HG03469 (cell line): ENCODE measurements at regions not wholly inside any gene's neighbourhood (a gene's known extent, or its start where the extent isn't known, plus 50 kb on each side); places are given as distances from the start of the nearest gene placed in this dataset.
"Not testable (repeated sequence)": the region's sequence is repeated elsewhere in the genome, so short reads cannot be mapped to it uniquely, and the experiment has no call there.

Source experiments
- ATAC-seq: cut with Tn5 transposase; IDR thresholded peaks from one replicate; pipeline ENCODE4 v1.9.1; 2021; ENCODE audit warnings: mild to moderate bottlenecking, moderate library complexity, moderate number of reproducible peaks; ENCODE audit not compliant: unreplicated experiment

DNA sequence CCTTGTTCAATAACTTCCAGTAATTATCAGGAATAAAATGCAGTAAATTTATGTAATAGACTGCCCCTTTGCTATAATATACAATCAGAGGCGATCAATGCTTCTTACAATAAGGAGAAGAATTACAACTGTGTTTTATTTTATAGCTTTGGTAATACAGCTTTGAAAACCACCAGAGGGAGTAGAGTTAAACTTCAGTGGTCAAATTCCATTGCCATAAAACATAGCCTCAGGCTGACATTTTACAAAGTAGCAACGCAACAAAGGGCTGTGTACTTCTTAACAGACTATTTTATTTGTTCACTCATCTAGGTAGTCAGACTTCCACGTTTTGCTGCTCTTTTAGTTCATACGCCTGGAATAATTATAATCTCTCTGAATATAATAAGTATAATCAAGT is 58.5 kb downstream of the TEX13C start:
- no peak for ATAC-seq

DNA sequence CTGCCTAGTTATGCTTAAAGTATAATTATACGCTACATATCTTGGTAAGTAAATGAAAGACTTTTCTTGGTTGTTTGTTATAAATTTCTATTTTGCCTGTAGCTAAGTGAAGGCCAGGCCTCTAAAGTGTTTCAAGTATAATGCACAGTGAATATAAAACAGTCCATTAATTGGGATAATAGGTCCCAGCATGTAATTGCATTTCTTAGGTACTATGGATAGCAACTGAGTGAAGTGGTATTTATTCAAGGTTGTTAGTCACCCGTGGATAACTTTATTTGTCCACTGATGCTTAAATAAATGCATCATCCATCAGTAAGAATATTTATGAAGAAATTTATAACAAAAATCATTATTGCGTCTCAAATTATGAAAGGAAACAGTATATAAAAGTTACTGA is 59.1 kb downstream of the TEX13C start:
- no peak for ATAC-seq

DNA sequence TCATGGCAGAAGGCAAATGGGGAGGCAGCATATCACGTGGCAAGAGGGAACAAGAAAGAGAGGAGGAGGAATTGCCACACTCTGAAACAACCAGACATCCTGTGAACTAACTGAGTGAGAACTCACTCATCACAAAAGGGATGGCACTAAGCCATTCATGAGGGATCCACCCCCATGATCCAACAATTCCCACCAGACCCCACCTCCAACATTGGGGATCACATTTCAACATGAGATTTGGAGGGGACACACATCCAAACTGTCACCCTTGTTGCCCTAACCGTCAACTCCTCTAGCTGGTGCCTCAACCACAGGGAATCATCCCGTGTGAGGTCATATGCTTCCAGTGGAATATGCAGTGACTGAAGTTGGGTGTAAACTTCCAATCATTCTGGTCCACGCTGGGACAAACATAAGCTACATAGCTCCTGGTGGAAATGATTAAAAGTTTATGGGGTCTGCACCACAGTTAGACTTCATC is 62.5 kb downstream of the TEX13C start:
- ATAC-seq, result no peak

DNA sequence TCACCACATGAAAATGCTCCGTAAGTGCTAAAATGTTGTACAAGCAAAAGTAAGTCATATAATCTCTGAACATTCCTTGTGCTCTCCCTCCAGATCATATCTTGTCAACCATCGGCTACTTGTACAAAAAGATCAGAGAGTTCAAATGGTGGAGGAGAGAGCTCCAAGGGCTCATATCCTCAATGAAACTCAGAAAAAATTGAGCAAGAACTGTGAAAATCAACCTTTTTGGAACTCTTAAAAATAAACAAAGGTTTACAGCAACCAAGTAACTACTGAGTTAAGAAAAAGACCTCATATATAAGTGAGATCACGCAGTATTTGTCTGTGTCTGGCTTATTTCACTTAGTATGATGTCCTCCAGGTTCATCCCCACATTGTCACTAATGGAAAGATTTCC is 63.2 kb downstream of the TEX13C start:
- no peak for ATAC-seq

DNA sequence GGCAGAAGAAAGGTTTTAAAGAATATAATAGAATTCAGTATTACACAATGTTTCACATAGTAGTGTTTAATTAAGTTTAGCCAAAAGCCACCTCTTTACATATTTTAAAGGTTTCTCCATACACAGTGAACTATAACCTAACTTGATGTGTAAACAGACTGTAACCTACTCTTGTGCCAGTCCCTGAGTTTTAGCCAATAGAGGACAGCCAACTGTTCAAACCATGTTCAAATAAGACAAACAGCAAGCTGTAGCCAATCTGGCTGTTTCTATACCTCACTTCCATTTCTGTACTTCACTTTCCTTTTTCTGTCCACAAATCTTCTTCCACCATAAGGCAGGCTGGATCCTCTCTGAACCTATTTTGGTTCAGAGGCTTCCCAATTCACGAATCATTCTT is 65.2 kb downstream of the TEX13C start:
- ATAC-seq, result no peak

DNA sequence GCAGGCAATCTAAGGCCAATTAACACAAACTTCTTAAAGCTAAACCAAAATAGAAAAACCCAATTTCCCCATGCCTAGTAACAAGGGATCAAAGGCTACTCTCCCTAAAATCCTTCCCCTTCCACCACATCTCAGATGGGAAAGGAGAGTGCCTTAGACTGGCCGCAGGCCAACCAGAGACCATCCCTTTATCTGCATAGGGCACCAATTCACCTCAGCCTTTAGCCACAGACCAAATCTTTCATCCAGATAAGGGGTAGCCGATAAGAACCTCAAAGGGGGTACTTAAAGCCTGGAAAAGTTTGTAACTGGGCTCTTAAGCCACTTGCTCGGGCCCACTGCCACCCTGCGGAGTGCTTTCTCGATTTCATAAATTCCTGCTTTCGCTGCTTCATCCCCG is 68.3 kb downstream of the TEX13C start:
- ATAC-seq, result no peak

DNA sequence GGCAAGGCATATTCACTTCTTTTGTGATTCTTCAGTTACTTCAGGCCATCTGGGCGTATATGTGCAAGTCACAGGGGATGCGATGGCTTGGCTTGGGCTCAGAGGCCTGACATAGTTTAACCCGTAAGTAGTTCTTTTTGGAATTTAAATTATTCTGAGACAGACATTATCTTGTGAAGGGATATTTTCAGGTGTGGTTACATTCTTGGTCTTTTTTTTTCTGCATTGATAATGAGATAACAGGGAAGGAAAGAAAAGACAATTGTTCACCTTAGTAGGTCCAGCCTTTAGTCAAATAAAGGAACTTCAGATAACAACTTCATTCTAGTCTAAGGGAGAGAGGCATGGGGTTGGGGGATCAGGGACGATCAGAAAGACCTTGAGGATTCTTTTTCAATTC is 74.8 kb downstream of the TEX13C start:
- ATAC-seq, result no peak

DNA sequence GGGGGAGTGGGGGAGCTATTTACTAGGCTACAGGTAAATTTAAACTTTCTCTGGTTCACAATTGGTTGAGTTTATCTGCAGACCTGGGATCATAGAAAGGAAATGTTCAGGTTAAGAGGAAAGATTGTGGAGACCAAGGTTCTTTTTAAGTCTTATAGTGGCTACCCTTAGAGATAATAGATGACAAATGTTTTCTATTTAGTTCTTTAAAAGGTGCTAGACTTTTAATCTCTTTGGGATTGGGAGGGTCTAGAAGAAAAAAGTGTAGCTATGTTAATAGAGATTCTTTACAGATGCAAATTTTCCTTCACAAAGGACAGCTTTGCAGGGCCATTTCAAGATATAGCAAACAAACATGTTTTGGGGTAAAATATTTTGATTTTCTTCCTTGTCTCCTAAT is 76.0 kb downstream of the TEX13C start:
- ATAC-seq, result no peak

DNA sequence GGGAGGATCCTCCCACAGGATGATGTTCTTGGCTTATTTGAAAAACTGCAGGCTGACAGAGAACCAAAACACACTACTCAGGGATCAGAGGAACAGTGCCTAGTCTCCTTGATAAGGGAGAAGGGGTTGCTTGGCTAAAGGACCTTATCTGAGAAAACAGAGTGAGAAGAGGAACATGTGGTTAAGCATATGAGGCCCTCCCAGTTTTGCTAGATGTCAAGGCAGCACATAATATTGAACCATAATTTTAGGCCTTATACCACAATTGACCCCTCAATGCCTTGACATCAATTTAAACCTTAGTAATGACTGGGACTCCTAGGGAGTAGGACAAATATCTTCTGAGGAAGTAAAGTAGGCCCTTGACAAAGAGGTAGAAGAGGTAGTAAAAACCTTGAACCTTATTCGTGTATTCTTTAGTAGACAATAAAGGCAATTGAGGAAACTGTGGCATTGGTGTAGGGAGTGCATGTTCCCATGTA is 79.3 kb downstream of the TEX13C start:
- ATAC-seq, result no peak

DNA sequence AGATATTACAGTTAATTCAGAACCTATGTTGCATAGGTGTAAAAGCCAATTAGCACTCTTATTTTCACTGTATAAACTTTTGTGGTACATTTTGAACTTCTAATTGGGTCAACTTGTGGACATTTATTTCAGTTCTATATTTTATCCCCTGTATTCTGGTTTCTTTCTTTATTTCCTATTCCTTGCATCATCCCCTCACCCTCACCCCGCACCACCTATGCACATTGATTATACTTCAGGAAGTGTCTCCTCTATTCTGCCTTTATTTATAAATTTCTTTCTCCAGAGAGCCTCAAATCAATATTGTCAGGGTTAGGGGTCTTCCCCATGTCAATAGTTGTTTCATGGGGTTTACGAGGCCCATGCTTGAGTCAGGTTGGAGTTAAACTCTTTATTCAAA is 83.1 kb downstream of the TEX13C start:
- ATAC-seq, result no peak

DNA sequence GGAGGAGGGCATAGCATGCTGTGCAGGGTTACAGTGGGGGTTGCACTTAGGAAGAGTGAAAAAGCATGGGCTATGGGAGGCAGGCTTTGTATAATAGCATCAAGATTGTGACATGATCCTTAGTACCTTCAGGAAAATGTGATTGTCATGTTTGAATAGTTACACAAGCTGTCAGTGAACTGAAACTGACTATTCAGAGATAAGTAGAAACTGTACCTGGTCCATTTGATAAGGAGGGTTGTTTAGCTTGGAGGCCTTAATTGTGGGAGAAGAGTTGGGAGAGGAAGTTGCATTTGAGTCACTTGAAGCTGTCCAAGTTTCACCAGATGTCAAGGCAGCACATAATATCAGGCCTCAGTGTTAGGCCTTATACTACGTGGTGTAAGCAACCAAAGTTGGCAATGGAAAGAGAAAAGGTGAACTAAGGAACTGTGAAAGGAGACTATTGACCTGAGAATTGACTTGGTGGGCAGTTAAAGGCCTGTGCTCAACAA is 85.0 kb downstream of the TEX13C start:
- ATAC-seq, result no peak

DNA sequence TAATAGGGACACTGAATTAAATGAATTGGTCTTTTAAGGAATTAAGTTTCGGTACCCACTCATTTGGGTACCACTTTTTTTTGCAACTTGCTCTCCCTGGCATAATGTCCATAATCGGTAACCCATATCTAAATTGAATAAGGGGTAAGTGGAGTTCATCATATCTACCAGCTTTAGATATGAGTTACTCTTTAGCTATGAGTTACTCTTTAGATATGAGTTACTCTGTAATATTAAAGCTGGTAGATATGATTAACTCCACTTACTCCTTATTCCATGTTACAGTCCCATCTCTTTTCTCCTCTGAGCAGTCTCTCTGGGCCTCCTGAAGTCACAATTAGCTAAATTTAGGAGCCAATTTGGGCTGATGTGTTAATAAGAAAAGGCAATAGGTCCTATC is 85.7 kb downstream of the TEX13C start:
- ATAC-seq, result no peak

DNA sequence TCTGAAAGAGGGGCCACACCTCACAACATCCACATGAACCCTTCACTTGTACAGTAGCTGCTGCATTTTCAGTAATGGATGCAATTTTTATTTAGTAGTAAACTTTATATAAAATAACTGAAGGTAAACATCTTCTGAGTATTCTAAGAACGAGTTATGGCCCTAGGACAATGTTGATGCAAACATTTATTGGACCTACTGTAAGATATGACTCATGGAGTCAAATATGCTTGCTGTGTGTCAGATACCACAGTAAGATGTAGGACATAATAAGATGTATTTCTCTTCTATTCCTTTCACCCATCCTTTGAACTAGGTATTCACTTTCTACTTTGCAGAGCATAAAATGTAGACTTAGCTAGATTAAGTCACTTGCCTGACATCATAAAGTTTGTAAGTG is 87.6 kb downstream of the TEX13C start:
- no peak for ATAC-seq

DNA sequence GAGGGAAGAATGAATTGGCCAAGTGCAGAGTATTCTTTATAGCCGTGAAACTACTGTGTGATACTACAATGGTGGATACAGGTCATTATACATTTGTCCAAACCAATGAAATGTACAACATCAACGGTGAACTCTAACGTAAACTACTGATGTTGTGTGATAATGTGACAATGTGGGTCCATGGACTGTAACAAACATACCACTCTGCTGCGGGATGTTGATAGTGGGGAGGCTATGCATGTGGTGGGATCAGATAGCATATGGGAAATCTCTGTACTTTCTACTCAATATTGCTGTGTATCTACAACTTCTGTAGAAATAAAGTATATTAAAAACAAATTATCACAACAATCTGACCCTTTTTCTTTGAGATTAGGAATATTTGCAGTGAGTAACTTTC is 101.1 kb downstream of the TEX13C start:
- ATAC-seq, result no peak

DNA sequence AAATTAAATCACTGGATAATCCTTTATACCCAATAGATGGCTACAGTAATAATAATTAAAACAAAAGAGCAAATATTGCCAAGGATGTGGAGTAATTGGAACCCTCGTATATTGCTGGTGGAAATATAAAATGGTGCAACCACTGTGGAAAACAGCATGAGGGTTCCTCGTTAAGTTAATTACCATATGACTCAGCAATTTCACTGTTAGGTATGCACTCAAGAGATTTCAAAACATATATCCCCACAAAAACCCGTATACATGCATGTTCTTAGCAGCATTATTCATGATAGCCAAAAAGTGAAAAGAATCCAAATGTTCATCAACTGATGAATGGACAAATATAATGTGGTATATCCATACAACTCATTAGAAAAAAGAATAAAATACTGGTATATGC is 103.3 kb downstream of the TEX13C start:
- no peak for ATAC-seq

DNA sequence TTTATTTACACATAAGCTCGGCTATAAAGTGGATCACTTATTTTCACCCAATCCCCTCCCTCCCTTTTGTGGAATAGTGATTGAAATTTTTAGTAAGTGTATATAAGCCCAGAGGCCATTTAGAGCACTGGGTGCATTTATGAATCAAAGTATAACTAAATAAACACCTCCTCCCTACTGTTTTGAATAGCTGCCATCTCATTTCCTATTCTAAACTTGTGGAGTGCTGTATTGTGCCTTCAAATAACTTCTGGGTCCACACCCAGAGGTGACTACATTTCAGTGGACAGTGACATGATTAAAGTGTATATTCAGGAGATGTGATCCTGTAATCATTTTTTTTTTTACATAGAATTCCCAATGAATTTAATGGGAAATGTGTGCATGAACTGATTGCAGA is 104.9 kb downstream of the TEX13C start:
- no peak for ATAC-seq

DNA sequence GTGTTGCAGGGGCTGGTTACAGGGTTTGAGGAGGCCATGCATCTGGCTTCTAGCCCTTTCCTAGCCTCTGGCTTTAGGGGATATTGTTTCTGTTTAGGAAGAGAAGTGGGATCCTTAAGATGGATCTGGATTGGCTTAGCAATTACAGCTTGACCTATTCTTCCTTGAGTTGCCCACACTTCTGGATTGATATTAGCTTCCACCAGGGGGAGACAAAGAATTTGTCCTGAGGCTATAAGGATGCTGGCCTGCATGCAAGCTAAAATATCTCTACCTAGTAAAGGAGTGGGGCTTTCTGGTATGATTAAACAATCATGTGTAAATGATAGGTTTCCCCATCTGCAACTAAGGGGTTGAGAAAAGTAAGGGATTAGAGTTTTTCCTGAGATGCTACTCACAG is 117.2 kb downstream of the TEX13C start:
- no peak for ATAC-seq

DNA sequence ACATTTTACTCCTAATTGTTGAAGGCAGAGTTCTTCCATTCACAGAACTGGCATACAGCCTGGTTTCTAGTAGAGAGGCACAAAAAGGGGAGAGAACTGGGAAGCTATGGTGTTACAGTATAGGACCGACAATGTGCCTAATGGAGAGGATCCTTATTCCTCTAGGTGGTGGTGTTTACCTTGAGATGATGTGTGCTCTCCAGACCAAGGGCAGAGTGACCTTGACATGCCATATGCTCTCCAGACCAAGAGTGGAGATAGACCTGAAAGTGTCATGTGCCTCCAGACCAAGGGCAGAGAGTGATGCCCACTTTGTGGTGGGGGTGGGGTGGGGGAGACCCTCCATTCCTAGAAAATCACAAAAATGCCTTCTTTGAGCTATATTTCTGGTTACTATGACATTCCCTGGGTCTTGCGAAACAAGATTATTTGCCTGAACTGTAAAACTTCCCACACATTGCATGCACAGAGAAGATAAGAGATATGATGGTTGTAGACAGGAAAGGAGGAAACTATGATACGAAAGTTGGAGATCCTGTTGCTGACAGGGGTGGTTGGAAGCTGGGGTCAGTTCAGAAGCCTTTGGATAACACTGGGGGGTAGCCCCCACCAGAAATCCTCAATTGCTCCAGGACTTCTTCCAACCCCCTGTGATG is 119.7 kb downstream of the TEX13C start:
- no peak for ATAC-seq

DNA sequence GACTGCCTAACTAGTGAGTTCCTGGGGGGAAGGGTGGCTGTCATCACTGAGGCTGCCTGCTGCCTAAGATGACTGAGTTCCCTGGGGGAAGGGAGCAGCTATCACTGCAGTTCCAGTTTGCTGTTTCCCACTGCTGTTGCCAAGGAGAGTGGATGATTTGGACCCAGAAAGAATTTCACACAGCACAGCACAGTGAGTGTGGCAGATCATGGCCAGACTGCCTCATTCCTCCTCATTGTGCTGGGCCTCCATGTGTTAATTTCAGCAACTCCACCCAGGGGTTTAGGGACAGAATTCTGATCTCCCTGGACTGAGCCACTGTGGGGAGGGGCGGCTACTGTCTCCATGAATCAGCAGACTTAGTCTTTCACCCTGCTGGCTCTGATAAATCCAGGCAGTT is 125.0 kb downstream of the TEX13C start:
- ATAC-seq, result no peak

DNA sequence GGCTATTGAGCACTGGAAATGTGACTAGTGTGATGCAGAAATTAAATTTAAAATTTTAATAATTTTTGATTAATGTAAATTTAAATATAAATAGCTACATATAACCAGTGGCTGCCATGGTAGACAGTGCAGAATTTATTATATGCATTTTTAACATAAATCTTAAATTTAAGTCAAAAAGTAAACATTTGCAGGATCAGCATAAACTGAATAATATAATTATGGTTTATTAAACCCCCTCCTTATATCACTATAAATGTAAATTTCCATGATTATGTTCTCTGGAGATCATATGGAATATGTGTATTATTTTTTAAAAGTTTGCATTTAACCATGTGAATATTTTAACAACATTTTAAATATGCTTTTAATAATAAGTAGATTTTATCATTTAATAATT is 155.8 kb downstream of the TEX13C start:
- no peak for ATAC-seq

DNA sequence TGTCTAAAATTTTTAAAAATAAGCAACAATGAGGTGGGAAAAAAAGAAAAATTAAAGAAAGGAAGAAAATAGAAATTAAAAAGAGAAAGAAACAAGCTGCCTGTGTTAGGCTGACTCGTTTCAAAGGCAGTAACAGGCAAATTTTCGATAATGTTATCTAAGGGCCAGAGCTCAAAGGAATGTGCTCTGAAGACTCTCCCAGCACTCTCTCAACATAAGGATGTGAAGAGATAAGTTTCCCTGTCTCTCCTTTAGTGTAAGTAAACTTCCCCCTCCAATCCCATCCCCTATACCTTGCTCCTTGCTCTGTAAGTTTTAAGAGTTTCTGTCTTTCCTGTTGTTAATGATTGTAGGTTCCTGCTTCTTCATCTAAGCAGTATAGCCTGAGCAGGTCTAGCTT is 172.8 kb downstream of the TEX13C start:
- ATAC-seq, result no peak

DNA sequence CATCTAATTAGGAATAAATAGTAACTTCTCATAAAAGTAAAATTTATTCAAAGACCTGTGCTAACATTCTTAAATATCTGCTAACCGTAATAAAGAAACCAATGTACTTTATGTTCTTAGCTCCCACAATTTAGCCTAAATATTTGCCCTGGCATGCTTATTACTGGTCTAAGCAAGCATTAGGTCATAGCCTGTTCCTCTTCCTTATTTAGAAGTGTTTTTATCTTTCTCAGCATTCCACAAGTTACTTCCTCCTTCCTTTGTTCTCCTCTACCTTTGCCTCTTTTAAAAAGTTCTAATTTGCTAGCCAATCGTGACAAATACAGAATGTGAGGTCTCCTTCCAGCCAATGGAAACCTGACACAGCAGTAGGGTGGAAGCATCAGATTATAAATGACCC is 173.3 kb downstream of the TEX13C start:
- not testable (repeated sequence) for ATAC-seq

DNA sequence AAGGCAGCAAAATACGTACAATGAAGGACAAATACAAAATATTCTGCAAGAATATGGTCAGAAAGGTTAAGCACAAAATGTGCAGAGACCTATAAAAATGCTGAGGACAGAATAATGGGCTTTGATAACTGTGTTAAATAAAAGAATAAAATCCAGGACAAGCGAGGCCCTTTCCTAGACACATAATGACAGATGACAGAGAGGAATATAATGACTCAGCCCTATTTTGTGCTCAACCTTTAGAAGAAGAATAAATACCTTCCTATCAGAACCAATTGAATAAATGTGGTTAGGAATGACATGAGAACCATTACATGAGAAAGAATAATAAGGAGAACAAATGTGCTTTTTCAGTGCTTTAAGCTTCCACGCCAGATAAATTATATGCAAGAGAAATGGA is 178.0 kb downstream of the TEX13C start:
- ATAC-seq, result no peak
